Ectodermal cell (in vitro differentiated cells): ENCODE measurements at regions not wholly inside any gene's neighbourhood (a gene's known extent, or its start where the extent isn't known, plus 50 kb on each side); places are given as distances from the start of the nearest gene placed in this dataset.

Experiments
- H3K27ac ChIP-seq: 2 replicates; pipeline ENCODE4 v1.7.0; 2013; ENCODE audit warnings: mild to moderate bottlenecking, low read depth, low read length; ENCODE audit not compliant: insufficient read depth, poor library complexity, severe bottlenecking
- H3K27me3 ChIP-seq: 2 replicates; pipeline ENCODE4 v1.7.0; 2013; ENCODE audit warnings: mild to moderate bottlenecking, low read length; ENCODE audit not compliant: insufficient read depth, control insufficient read depth, poor library complexity, severe bottlenecking
- H3K36me3 ChIP-seq: one replicate; pipeline ENCODE4 v1.7.0; 2013; ENCODE audit warnings: low read length; ENCODE audit not compliant: control insufficient read depth, insufficient read depth
- H3K4me1 ChIP-seq: one replicate; pipeline ENCODE4 v1.7.0; 2013; ENCODE audit warnings: low read length; ENCODE audit not compliant: control insufficient read depth, insufficient read depth
- H3K4me3 ChIP-seq: 2 replicates; pipeline ENCODE4 v1.7.0; 2013; ENCODE audit warnings: low read depth, low read length, control low read depth; ENCODE audit not compliant: insufficient read depth
- H3K9me3 ChIP-seq: 2 replicates; pipeline ENCODE4 v1.7.0; 2013; ENCODE audit warnings: mild to moderate bottlenecking, low read length, moderate library complexity; ENCODE audit not compliant: control insufficient read depth
- WGBS, 2 experiments: methylation state at CpG; one replicate each; pipeline ENCODE4 v1.1.7; 2013; ENCODE audit warnings: missing lambda C conversion rate in 2 of 2; 5-methylcytosine and 5-hydroxymethylcytosine counted together

GRCh38 chr10:75319274-75319673, 82.3 kb downstream of the ZNF503 start:
- Histone ChIP-seq H3K4me3 (no peak overlapping the region), H3K27ac (no peak overlapping the region), H3K4me1 (no peaks in the 10 kb centered on the region), H3K36me3 (no peaks in the 10 kb centered on the region), H3K27me3 (no peaks in the 10 kb centered on the region), H3K9me3 (no peaks in the 10 kb centered on the region)

GRCh38 chr10:75314570-75314969, 78.8 kb upstream of the COMTD1 start:
- no peaks in the 10 kb centered on the region for H3K9me3 ChIP-seq
- H3K36me3 ChIP-seq = no peaks in the 10 kb centered on the region
- WGBS, 2 experiments = 89 to 100% methylated on average over 1 of the region's 1 CpG
- no peaks in the 10 kb centered on the region for H3K4me1 ChIP-seq
- no peak overlapping the region for H3K4me3 ChIP-seq
- no peak overlapping the region for H3K27ac ChIP-seq
- no peaks in the 10 kb centered on the region for H3K27me3 ChIP-seq

DNA sequence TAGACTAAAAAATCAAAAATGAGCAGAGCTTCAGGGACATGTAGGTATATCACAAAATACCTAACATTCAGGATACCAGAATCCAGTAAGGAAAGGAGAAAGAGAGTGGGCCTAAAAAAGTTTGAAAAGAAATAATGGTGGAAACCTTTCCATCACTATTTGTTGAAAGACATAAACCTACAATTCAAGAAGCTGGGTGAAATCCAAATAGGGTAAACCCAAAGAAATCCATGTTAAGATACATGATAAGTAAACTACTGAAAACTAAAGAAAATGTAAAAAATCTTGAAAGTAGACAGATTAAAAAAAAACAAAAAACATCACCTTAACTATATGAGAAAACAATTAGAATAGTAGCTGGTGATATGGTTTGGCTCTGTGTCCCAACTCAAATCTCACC, 76.7 kb upstream of the COMTD1 start:
- no peaks in the 10 kb centered on the region for H3K27me3 ChIP-seq
- no peak overlapping the region for H3K27ac ChIP-seq
- H3K9me3 ChIP-seq = no peaks in the 10 kb centered on the region
- H3K4me1 ChIP-seq = no peaks in the 10 kb centered on the region
- no peak overlapping the region for H3K4me3 ChIP-seq
- H3K36me3 ChIP-seq = no peaks in the 10 kb centered on the region

DNA sequence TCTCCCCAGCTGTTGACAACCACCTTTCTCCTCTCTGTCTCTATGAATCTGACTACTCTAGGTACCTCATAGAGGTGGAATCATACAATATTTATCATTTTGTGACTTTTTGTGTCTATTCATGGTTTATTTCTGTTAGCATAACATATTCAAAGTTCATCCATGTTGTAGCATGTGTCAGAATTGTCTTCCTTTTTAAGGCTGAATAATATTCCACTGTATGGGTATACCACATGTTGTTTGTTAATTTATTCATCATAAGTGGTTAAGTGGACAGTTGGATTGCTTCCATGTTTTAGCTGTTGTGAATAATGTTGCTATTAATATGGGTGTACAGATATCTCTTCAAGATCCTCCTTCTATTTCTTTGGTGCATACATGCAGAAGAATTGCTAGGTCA, 69.9 kb upstream of the COMTD1 start:
- H3K4me1 ChIP-seq = no peaks in the 10 kb centered on the region
- H3K36me3 ChIP-seq = no peaks in the 10 kb centered on the region
- no peak overlapping the region for H3K4me3 ChIP-seq
- no peaks in the 10 kb centered on the region for H3K27me3 ChIP-seq
- no peak overlapping the region for H3K27ac ChIP-seq
- no peaks in the 10 kb centered on the region for H3K9me3 ChIP-seq

DNA sequence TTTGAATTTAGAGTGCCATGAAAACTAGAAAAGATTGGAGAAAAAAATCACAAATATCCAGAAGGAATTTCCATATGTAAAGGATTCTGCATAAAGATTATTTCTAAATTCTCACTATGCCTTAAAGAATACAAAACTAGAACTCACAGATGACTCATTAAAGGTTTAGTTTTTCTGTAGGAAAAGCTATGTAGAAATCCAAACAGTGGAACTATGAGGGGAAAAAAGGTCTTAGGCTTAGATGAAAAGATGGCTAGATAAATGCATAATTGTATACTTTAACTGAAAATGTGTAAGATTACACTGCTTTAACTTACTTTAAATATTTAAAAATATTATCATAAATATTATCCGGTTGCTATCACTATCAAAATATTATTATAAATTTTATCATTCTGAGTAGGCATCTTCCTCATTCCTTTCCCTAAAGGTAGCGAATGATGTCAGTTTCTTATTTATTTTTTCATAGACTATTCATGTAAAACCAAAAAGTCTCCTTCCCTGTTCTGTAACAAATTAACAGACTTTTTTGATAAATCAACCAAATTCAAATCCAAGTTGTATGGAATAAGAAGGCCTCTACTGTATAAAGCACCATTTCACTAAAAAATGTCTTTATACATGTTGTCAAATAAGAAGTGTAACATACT, 69.1 kb upstream of the COMTD1 start:
- Histone ChIP-seq H3K36me3 (no peaks in the 10 kb centered on the region), H3K4me1 (no peaks in the 10 kb centered on the region), H3K4me3 (no peak overlapping the region), H3K27ac (no peak overlapping the region), H3K27me3 (no peaks in the 10 kb centered on the region), H3K9me3 (no peaks in the 10 kb centered on the region)
- WGBS, 2 experiments = 83 to 100% methylated on average over 1 to 2 of the region's 2 CpGs

GRCh38 chr10:75304313-75304712, 68.6 kb upstream of the COMTD1 start:
- no peak overlapping the region for H3K4me3 ChIP-seq
- no peaks in the 10 kb centered on the region for H3K27me3 ChIP-seq
- no peak overlapping the region for H3K27ac ChIP-seq
- H3K36me3 ChIP-seq = no peaks in the 10 kb centered on the region
- no peaks in the 10 kb centered on the region for H3K9me3 ChIP-seq
- WGBS, 2 experiments = 81 to 95% methylated on average over 1 of the region's 1 CpG
- H3K4me1 ChIP-seq = no peaks in the 10 kb centered on the region

DNA sequence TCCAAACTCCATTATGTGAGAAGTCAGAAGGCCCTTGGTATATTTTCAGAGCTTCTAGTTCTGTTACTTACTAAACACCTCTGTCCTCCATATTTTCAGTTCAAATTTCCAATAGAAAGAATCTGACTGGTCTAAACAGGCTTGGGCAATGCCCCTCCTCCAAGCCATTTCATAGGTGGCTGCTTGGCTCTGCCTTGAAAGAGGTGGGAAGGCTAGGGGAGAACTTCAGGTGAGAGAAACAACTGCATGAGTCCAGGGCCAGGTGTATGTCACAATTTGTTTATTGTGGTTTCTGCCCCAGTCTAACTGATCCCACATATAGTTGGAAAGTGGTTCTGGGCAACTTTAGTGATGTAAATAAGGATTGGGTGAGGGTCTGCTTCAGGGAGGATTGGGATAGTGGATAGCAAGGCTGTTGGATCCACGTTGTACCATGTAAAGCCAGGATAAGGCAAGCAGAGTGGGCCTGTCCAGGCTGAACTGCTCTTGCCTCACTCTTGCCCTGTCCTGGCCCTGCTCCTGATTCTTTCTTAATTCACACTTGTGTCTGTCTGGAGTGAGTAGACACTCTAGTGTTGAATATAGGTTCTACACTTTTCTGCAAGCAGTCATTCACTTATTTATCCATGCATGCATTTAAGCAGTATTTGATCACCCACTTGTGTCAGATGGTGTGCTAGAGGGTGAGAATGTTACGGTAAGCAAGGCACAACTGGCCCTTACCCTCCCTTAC, 67.5 kb upstream of the COMTD1 start:
- H3K9me3 ChIP-seq = no peaks in the 10 kb centered on the region
- 90 to 92% methylated on average over 2 of the region's 2 CpGs for WGBS, 2 experiments
- no peaks in the 10 kb centered on the region for H3K27me3 ChIP-seq
- H3K4me3 ChIP-seq = no peak overlapping the region
- H3K4me1 ChIP-seq = no peaks in the 10 kb centered on the region
- no peak overlapping the region for H3K27ac ChIP-seq
- H3K36me3 ChIP-seq = no peaks in the 10 kb centered on the region

GRCh38 chr10:75302029-75302428, 66.3 kb upstream of the COMTD1 start:
- peaks cover 5% of the 10 kb centered on the region for H3K27me3 ChIP-seq
- H3K4me1 ChIP-seq = no peaks in the 10 kb centered on the region
- no peak overlapping the region for H3K4me3 ChIP-seq
- no peak overlapping the region for H3K27ac ChIP-seq
- no peaks in the 10 kb centered on the region for H3K36me3 ChIP-seq
- 88 to 100% methylated on average over 1 of the region's 1 CpG for WGBS, 2 experiments
- H3K9me3 ChIP-seq = no peaks in the 10 kb centered on the region

GRCh38 chr10:75297021-75297599, 61.4 kb upstream of the COMTD1 start:
- H3K27ac ChIP-seq = no peak overlapping the region
- peaks cover 50% of the 10 kb centered on the region for H3K27me3 ChIP-seq
- no peaks in the 10 kb centered on the region for H3K9me3 ChIP-seq
- 47 to 74% methylated on average over 2 of the region's 2 CpGs for WGBS, 2 experiments
- H3K36me3 ChIP-seq = no peaks in the 10 kb centered on the region
- peaks cover 4% of the 10 kb centered on the region for H3K4me1 ChIP-seq
- no peak overlapping the region for H3K4me3 ChIP-seq

GRCh38 chr10:75295868-75296441, 60.2 kb upstream of the COMTD1 start:
- 89 to 92% methylated on average over 10 of the region's 10 CpGs for WGBS, 2 experiments
- Histone ChIP-seq H3K27me3 (peaks cover 51% of the 10 kb centered on the region), H3K4me1 (peaks cover 4% of the 10 kb centered on the region), H3K9me3 (no peaks in the 10 kb centered on the region), H3K27ac (no peak overlapping the region), H3K36me3 (no peaks in the 10 kb centered on the region), H3K4me3 (no peak overlapping the region)
